Endothelial cell of umbilical vein (primary cell): ENCODE measurements at regions not wholly inside any gene's neighbourhood (a gene's known extent, or its start where the extent isn't known, plus 50 kb on each side); places are given as distances from the start of the nearest gene placed in this dataset.

Source experiments
- BruUV-seq: library from RNA; stranded (reverse); fragments of 400-500 nt; replicated peaks from 2 replicates; lab custom pipeline; 2021; lab: Mats Ljungman, UMichigan
- CTCF ChIA-PET: fragments of 300-600, 350-600 bp; sonication (Branson Sonifier 250); formaldehyde crosslinking; loops from one replicate; lab custom pipeline; 2021; ENCODE audit warnings: antibody characterized with exemption, inconsistent platforms; lab: Charles Lee
- POLR2A ChIA-PET: fragments of 300-600, 350-600 bp; sonication (Branson Sonifier 250); formaldehyde crosslinking; loops from one replicate; lab custom pipeline; 2021; ENCODE audit warnings: antibody characterized with exemption, inconsistent platforms; lab: Charles Lee
- DNase-seq: peaks from one replicate; pipeline ENCODE4 v3.0.0-alpha.2; 2011; ENCODE audit warnings: low read depth, low spot score
- FAIRE-seq: peaks from 2 replicates; lab custom pipeline; 2011; peaks lifted over from hg19 to GRCh38; lab: Jason Lieb, UNC
- H2AFZ ChIP-seq: 2 replicates; pipeline ENCODE4 v1.6.0; 2012; ENCODE audit warnings: low read depth, low read length, control low read depth, inconsistent platforms
- H3K27ac ChIP-seq: 2 replicates; pipeline ENCODE4 v1.5.1; 2011; ENCODE audit warnings: low read depth, mild to moderate bottlenecking, control low read depth, low read length, moderate library complexity; ENCODE audit not compliant: insufficient read depth
- H3K27me3 ChIP-seq, 2 experiments: 2 replicates each; pipeline versions ENCODE4 v1.6.0 to v1.6.1; 2011; ENCODE audit warnings: low read length in 2 of 2, mixed read lengths in 1 of 2; ENCODE audit not compliant: control insufficient read depth in 2 of 2, insufficient read depth in 2 of 2
- H3K36me3 ChIP-seq, 2 experiments: 2 replicates in 1 of 2; 3 replicates in 1 of 2; pipeline ENCODE4 v1.5.1; 2011; ENCODE audit warnings: low read length in 2 of 2, mild to moderate bottlenecking in 1 of 2, moderate library complexity in 1 of 2; ENCODE audit not compliant: control insufficient read depth in 2 of 2, insufficient read depth in 2 of 2; ENCODE audit errors: extremely low read depth in 1 of 2
- H3K4me1 ChIP-seq: 3 replicates; pipeline ENCODE4 v1.5.1; 2011; ENCODE audit warnings: mild to moderate bottlenecking, low read length; ENCODE audit not compliant: control insufficient read depth, insufficient read depth; ENCODE audit errors: extremely low read depth
- H3K4me2 ChIP-seq: 2 replicates; pipeline ENCODE4 v1.6.1; 2011; ENCODE audit warnings: low read length, control low read depth, mixed read lengths; ENCODE audit not compliant: insufficient read depth
- H3K4me3 ChIP-seq, 3 experiments: fragments of 200-600 bp in 1 of 3; sonication (generic), shearing (Covaris generic) in 1 of 3; replicated peaks in 1 of 3; 2 replicates each; pipeline ENCODE4 v1.5.1; 2011 to 2016; ENCODE audit warnings: control low read depth in 3 of 3, low read length in 3 of 3, mild to moderate bottlenecking in 2 of 3, inconsistent platforms in 1 of 3, low read depth in 1 of 3, moderate library complexity in 1 of 3; ENCODE audit not compliant: insufficient read depth in 1 of 3
- H3K79me2 ChIP-seq: 2 replicates; pipeline ENCODE4 v1.6.0; 2012; ENCODE audit warnings: low read length, inconsistent platforms; ENCODE audit not compliant: control insufficient read depth, insufficient read depth
- H3K9ac ChIP-seq: replicated peaks from 2 replicates; pipeline ENCODE3; 2011; ENCODE audit warnings: low read length, control low read depth; ENCODE audit not compliant: insufficient read depth; ENCODE audit errors: extremely low read depth
- H3K9me1 ChIP-seq: replicated peaks from 3 replicates; pipeline ENCODE4 v1.6.0; 2011; ENCODE audit warnings: mild to moderate bottlenecking, low read length; ENCODE audit not compliant: control insufficient read depth, insufficient read depth; ENCODE audit errors: extremely low read depth
- H3K9me3 ChIP-seq: replicated peaks from 2 replicates; pipeline ENCODE4 v1.5.1; 2012; ENCODE audit warnings: low read length, inconsistent platforms; ENCODE audit not compliant: control insufficient read depth, insufficient read depth
- H4K20me1 ChIP-seq: replicated peaks from 2 replicates; pipeline ENCODE3; 2011; ENCODE audit warnings: mild to moderate bottlenecking, low read length; ENCODE audit not compliant: control insufficient read depth, insufficient read depth; ENCODE audit errors: extremely low read depth
- CTCF ChIP-seq, 2 donors: IDR thresholded peaks; 1 replicate in 1 of 2; 2 replicates in 1 of 2; pipeline ENCODE4 v1.5.1; 2011; ENCODE audit warnings: low read length in 2 of 2, mild to moderate bottlenecking in 2 of 2, moderate library complexity in 2 of 2, control low read depth in 1 of 2, inconsistent platforms in 1 of 2, low read depth in 1 of 2; ENCODE audit not compliant: insufficient read depth in 1 of 2; ENCODE audit errors: extremely low read depth in 1 of 2
- EZH2 ChIP-seq: IDR thresholded peaks from 2 replicates; pipeline ENCODE4 v1.6.1; 2012; ENCODE audit warnings: borderline replicate concordance, low read depth, mild to moderate bottlenecking, moderate library complexity, low read length, inconsistent platforms; ENCODE audit not compliant: severe bottlenecking
- FOS ChIP-seq: IDR thresholded peaks from 2 replicates; pipeline ENCODE4 v1.6.1; 2011; ENCODE audit warnings: mild to moderate bottlenecking, low read length, moderate library complexity, borderline replicate concordance; ENCODE audit not compliant: insufficient read depth
- GATA2 ChIP-seq: IDR thresholded peaks from 2 replicates; pipeline ENCODE4 v1.7.0; 2011; ENCODE audit warnings: low read depth, mild to moderate bottlenecking, moderate library complexity, mixed read lengths, low read length; ENCODE audit not compliant: insufficient read length, insufficient read depth
- JUN ChIP-seq: IDR thresholded peaks from 2 replicates; pipeline ENCODE4 v1.6.1; 2011; ENCODE audit warnings: borderline replicate concordance, low read depth; ENCODE audit not compliant: insufficient read length, insufficient read depth
- MAX ChIP-seq: IDR thresholded peaks from 2 replicates; pipeline ENCODE4 v1.6.1; 2011; ENCODE audit not compliant: insufficient read depth, insufficient read length
- MYC ChIP-seq: IDR thresholded peaks from one replicate; pipeline ENCODE4 v1.6.1; 2011; ENCODE audit warnings: mild to moderate bottlenecking, low read depth, low read length
- POLR2A ChIP-seq: IDR thresholded peaks from 2 replicates; pipeline ENCODE4 v1.6.1; 2012; ENCODE audit warnings: low read depth, mild to moderate bottlenecking, control low read depth, low read length
- POLR2AphosphoS5 ChIP-seq: IDR thresholded peaks from 2 replicates; pipeline ENCODE4 v1.6.1; 2012; ENCODE audit warnings: low read depth, mild to moderate bottlenecking, control low read depth, low read length, moderate library complexity; ENCODE audit not compliant: insufficient read depth
- dilution Hi-C: fragments of 300-500 bp; cut with MboI; formaldehyde crosslinking; loops from one replicate; pipeline ENCODE4 v1.15.0; 2019; ENCODE audit warnings: low sequenced_read_pairs; ENCODE audit not compliant: extremely low pct_ligation_motif_present
- intact Hi-C: fragments of 100-400 bp; cut with micrococcal nuclease; formaldehyde crosslinking; loops from one replicate; pipeline ENCODE4 v1.10.0; 2022

GRCh38 chr11:23391031-23391430, 530.8 kb upstream of the CCDC179 start:
- ChIA-PET POLR2A (no interaction called here), CTCF (no interaction called here)
- Histone ChIP-seq H3K36me3 (no peaks in the 10 kb centered on the region), H3K4me1 (no peaks in the 10 kb centered on the region), H3K27ac (no peak overlapping the region), H3K4me3 (no peak overlapping the region), H3K9ac (no peak overlapping the region), H3K27me3 (no peaks in the 10 kb centered on the region), H3K4me2 (no peak overlapping the region), H2AFZ (no peak overlapping the region), H3K79me2 (no peaks in the 10 kb centered on the region), H4K20me1 (no peaks in the 10 kb centered on the region), H3K9me1 (no peaks in the 10 kb centered on the region), H3K9me3 (no peaks in the 10 kb centered on the region)
- TF ChIP-seq MAX = no peak
- no peak for TF ChIP-seq POLR2AphosphoS5
- no peak for TF ChIP-seq POLR2A
- TF ChIP-seq EZH2 = no peak
- no peak for TF ChIP-seq FOS
- TF ChIP-seq CTCF (IDR thresholded peaks at IDR 0.05; ENCODE audit: extremely low read depth in 1 of 2, insufficient read depth in 1 of 2, low read depth in 1 of 2, low read length in 2 of 2) = no peak
- TF ChIP-seq GATA2 = no peak
- TF ChIP-seq JUN = no peak
- TF ChIP-seq MYC = no peak
- intact Hi-C loops = no loop called here
- FAIRE-seq (no peak), DNase-seq (no peak)
- dilution Hi-C loops = no loop called here
- BruUV-seq = no TSS peak
